AG09319 (cell line): ENCODE measurements at regions not wholly inside any gene's neighbourhood (a gene's known extent, or its start where the extent isn't known, plus 50 kb on each side); places are given as distances from the start of the nearest gene placed in this dataset.

ENCODE experiments used
- DNase-seq: peaks from one replicate; pipeline ENCODE4 v3.0.0-alpha.2; 2010; ENCODE audit warnings: low read depth; ENCODE audit errors: extremely low read depth
- TF ChIP-seq, protein P1 (sequence below): IDR thresholded peaks from 2 replicates; pipeline ENCODE4 v1.5.1; 2011; ENCODE audit warnings: low read depth, mild to moderate bottlenecking, inconsistent platforms, low read length, moderate library complexity

DNA sequence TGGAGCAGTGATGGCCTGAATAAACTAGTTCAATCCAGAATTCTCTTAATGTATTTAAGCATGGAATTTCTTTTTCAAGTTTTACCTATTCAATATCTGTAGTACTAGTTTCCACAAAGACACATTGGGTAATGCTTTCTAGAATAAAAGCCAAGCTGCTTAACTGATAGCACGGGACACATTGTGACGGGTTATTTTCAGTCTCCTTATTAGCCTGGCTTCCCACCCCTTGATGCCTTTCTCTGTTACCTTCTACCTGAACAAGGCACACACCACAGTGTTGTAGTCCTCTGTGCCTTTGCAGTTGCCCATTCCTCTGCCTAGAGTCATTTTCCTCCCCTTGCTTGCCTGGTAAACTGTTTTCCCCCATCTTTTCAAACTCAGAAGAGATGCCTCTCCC lies 139.1 kb downstream of the HDGFL1 start:
- TF ChIP-seq, protein P1, sequence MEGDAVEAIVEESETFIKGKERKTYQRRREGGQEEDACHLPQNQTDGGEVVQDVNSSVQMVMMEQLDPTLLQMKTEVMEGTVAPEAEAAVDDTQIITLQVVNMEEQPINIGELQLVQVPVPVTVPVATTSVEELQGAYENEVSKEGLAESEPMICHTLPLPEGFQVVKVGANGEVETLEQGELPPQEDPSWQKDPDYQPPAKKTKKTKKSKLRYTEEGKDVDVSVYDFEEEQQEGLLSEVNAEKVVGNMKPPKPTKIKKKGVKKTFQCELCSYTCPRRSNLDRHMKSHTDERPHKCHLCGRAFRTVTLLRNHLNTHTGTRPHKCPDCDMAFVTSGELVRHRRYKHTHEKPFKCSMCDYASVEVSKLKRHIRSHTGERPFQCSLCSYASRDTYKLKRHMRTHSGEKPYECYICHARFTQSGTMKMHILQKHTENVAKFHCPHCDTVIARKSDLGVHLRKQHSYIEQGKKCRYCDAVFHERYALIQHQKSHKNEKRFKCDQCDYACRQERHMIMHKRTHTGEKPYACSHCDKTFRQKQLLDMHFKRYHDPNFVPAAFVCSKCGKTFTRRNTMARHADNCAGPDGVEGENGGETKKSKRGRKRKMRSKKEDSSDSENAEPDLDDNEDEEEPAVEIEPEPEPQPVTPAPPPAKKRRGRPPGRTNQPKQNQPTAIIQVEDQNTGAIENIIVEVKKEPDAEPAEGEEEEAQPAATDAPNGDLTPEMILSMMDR: no peak
- no peak for DNase-seq

GRCh38 chr6:22709803-22710202 lies 140.4 kb downstream of the HDGFL1 start:
- TF ChIP-seq, protein P1: no peak
- no peak for DNase-seq

- no peak for DNase-seq
- TF ChIP-seq, protein P1: no peak
Observed at GRCh38 chr6:22716721-22717120, 147.4 kb downstream of the HDGFL1 start.

GRCh38 chr6:22717915-22718314 lies 148.5 kb downstream of the HDGFL1 start:
- no peak for DNase-seq
- TF ChIP-seq, protein P1: no peak

DNA sequence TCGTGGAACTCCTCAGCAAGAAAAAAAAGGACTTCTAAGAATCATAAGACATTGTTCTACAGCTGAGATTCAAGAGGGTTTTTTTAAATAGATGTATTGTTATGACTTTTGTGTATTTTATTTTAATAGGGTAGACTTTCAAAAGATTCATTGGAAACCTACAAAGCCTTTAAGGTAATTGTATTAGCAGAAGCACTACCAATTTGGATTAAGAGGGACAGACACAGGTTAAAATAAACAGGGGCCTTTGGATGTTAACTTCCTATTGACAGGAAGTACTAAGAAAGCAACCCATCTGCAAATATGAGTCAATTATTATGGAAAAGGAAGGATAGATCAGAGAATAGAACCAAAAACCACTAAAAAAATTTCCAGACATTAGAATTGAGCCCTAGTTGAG lies 153.5 kb downstream of the HDGFL1 start:
- TF ChIP-seq, protein P1: no peak
- DNase-seq: no peak

DNA sequence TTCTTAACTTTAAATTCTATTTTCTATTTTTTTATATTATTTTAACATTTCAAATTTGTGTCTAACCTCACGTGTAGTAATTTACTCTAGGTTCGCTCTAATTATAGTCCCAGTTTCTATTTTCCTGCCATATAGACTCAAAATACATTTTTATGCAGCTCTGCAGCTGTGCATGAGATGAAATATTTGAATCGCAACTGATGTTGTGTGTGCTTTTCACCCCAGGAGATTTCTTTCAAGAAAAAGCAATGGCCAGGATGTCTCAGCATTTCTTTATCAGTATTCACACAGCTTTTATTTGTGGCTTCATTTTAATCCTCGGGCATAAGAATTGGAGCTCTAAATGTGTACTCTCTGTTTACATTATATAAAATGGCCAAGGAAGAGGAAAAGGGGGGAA lies 157.6 kb downstream of the HDGFL1 start:
- DNase-seq: no peak
- TF ChIP-seq, protein P1: no peak

GRCh38 chr6:22727710-22728109 lies 158.3 kb downstream of the HDGFL1 start:
- TF ChIP-seq, protein P1: no peak
- no peak for DNase-seq
